CD1c-positive myeloid dendritic cell (primary cell): ENCODE measurements at regions not wholly inside any gene's neighbourhood (a gene's known extent, or its start where the extent isn't known, plus 50 kb on each side); places are given as distances from the start of the nearest gene placed in this dataset.

Experiments
- DNase-seq: peaks from one replicate; pipeline ENCODE4 v3.0.0-alpha.2; 2016; ENCODE audit errors: extremely low spot score

DNA sequence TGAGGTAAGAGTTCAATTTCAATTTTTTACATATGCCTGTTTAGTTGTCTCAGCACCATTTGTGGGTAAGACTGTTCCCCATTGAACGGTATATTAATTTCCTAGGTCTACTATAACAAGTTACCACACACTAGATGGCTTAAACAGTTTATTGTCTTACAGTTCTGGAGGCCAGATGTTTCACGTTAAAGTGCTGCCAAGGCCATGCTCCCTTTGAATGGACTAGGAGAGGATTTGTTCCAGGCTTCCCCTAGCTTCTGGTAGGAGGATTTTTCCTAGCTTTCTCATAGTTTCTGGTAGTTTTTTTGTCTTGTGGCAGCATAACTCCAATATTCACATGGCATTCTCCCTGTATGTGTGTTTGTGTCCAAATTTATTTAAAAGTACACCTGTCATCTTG lies 149.3 kb upstream of the CYSLTR1 start:
- no peak for DNase-seq

DNA sequence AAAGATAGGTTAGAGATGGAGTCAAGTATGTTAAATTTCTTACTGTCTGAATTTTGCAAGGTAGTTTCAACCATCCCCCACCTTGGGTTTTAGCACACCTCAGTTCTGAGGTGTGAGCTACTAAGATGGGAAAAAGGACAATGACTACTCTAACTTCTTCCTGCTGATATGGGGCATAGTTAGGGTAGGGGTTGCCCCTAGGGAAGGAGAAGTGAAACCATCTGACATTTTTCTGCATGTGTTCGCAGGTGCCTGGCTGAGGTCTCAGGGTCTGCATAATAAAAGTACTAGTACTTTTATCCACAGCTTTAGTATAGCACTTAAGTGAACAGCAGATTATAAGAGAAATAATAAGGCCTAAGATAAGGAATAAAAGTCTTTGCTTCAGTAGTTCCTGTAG lies 129.5 kb upstream of the CYSLTR1 start:
- no peak for DNase-seq

DNA sequence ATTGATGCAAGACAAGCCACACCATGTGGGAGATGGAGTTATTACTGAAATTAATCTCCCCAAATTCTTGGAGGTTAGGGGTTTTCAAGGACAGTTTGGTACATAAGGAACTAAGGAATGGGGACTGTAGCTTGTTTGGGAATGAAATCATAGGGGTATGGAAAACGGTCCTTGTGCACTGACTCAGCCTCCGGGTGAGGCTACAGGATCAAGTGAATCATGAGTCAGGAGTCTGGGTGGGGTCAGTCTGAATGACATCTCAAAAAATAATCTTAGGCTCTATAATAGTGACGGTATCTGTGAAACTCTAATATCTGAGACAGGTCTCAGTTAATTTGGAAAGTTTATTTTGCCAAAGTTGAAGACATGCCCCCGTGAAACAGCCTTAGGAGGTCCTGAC lies 128.5 kb upstream of the CYSLTR1 start:
- no peak for DNase-seq

DNA sequence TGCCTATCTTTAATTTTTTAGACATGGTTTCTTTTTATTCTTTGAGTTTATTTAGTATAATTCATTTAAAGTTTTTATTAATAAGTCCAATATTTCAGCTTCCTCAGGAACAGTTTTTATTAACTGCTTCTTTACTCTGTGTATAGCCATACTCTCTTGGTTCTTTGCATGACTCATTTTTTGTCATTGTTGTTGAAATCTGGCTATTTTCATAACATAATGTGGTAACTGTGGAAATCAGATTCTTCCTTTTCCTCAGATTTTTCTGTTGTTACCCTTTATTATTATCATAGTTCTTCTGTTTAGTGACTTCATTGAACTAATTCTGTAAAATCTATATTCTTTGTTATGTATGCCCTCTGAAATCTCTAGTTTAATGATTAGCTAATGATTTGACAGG lies 124.9 kb upstream of the CYSLTR1 start:
- DNase-seq = no peak

DNA sequence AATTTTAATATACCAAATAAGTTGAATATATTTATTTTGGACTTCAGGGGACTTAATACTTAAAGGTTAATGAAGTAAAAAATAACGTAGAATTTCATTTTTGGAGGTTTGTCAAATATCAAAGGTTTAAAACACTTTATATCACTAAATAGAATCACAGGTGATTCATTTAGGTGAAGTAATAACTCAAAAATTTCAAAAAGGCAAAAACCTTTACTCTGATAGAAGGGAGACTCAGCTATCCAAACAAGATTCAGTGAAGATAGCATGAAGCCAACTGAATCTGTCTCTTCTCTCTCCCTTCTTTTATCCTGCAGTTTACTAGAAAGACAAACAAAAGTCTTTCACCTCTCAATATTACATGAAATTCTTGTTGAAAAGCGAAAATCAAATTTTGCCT lies 110.2 kb upstream of the CYSLTR1 start:
- DNase-seq = no peak

DNA sequence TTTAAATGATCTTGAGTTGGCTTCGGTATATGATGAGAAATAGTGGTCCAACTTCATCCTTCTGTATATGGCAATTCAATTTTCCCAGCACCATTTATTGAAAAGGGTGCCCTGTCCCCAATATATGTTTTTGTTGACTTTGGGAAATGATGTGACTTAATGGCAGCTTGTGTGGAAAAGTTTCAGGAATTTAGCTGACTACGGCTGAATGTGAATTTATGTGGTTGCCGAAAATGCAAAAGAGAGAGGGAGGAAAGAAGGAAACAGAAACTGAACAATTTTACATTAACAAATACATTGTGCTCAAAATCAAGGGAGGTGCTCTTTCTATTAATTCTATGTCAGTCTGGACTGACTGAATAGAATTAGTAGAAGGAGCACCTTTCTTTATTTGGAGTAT lies 101.8 kb upstream of the CYSLTR1 start:
- no peak for DNase-seq

DNA sequence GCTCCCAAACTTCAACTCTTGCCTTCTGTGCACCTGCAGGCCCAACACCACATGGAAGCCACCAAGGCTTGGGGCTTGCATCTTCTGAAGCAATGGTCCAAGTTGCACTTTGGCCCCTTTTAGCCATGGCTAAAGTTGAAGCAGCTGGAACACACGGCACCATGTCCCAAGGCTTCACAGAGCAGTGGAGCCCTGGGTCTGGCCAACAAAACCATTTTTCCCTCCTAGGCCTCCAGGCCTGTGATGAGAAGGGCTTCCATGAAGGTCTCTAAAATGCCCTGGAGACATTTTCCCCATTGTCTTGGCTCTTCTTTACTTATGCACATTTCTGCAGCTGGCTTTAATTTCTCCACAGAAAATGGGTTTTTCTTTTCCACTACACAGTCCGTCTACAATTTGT lies 61.3 kb upstream of the CYSLTR1 start:
- no peak for DNase-seq

DNA sequence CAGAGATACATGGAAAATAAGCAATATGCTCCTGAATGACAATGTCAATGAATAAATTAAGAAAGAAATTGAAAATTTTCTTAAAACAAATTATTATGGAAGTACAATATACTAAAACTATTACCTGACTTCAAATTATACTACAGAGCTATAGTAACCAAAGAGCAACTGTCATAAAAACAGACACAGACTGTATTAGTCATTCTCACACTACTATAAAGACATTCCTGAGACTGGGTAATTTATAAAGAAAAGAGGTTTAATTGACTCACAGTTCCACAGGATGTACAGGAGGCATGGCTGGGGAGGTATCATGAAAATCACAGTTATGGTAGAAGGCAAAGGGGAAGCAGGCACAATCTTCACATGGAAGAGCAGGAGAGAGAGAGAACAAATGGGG lies 60.0 kb upstream of the CYSLTR1 start:
- DNase-seq = no peak

DNA sequence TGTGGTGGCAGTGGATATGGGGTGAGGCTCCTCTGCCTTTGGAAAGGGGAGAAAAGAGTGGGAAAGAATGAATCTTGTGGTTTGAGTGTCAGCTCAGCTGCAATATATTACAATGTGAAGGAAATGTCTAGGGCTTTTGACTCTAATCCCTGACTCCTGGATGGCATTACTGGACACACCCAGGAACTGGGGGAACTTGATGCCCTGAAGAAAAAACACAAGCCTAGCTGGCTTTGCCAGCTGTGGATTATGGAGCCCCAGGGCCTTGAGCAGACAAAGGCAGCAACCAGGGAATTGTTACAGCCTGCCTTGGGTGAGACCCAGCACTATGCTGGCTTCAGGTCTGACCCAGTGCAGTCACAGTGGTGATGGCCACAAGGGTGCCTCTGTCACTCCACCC lies 57.1 kb upstream of the CYSLTR1 start:
- DNase-seq = no peak

DNA sequence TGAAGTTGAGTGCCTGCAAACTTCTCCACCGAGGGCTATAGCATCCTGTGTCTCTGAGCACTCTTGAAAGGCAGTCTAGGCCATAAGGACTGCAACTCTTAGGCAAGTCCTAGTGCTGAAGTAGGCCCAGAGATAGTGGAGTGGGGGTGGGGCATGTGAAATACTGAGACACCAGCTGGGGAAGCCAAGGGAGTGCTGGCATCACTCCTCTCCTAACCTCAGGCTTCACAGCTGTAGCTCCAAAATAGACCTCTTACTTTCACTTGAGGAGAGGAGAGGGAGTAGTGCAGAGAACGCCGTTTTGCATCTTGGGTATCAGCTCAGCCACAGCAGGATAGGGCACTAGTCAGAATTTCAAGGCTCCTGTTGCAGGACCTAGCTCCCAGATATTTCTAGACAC lies 56.2 kb upstream of the CYSLTR1 start:
- no peak for DNase-seq

DNA sequence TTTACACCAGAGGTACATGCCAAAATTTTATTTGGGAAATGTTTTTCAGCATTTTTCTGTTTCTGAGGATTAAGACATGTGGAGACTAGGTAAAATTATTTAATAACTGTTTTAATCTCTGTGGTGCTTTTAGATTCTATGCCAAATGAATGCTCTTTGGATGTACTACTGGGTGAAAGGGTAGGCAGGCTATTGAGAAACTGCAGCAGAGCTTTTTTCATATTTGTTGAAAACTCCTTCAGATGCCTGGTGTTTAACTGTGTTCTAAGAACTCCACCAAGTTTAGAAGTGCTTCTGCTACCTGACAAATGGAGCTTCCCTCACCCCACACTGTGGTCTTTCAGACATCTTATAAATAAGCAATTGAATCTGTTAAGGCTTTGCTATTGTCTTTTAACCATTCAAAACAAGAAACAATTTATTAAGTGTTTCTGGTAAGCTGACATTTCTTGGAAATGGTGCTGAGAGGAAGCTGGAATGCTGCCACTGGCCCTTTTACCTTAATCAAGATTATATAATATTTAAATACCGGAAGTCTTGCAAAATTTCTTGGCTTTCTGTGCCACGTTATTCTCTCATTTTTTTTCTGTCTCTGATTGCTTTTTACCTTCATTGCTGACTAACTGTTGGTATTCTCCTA lies 51.2 kb upstream of the CYSLTR1 start:
- DNase-seq = no peak
